ENCODE measurements at regions not wholly inside any gene's neighbourhood (a gene's known extent, or its start where the extent isn't known, plus 50 kb on each side); places are given as distances from the start of the nearest gene placed in this dataset.

DNA sequence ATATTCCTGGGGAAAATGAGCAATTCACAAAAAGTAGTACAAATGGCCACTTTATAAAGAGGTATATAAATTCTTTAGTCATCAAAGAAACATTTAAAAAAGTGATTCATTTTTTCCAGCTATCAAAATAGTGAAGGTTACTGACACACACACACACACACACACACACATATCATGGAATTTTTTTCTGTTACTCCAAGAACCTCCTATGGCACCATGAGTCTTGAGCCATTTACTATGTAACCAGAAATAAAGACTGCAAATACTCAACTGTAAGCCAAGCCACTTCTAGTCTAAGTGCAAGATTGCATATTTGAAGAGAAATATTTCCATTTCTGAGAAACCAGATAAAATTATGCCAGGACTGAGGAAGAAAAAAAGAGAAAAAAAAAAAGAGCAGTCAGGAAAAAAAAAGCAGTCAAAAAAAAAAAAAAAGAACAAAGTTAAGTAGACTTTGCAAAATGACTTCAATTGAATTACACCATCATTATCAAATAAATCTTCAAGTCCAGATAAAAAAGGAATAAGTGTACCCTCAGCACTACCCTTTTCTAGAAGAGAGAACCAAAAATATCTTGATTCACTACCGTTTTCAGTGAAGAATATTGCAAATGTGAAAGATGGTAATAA is 275.7 kb downstream of the DAD1 start:
- Histone ChIP-seq H4K20me1 (ENCODE audit: insufficient read depth, low read length, poor library complexity, severe bottlenecking) (no peaks in the 10 kb centered on the region), H3K4me1 (ENCODE audit: insufficient read depth, low read length, poor library complexity, severe bottlenecking) (peaks cover 6% of the 10 kb centered on the region), H3K4me2 (ENCODE audit: low read depth, low read length, poor library complexity, severe bottlenecking) (no peak overlapping the region), H3K9me2 (replicated peaks; ENCODE audit: low read depth, low read length) (no peaks in the 10 kb centered on the region), H3K4me3 (ENCODE audit: low read length, poor library complexity, severe bottlenecking) (no peak overlapping the region), H2AFZ (ENCODE audit: low read length) (no peak overlapping the region), H3K9ac (ENCODE audit: low read depth, low read length, poor library complexity, severe bottlenecking) (no peak overlapping the region), H3K27me3 (ENCODE audit: insufficient read depth, low read length, poor library complexity, severe bottlenecking) (no peaks in the 10 kb centered on the region), H3K9me3 (ENCODE audit: insufficient read depth, low read depth, low read length) (no peaks in the 10 kb centered on the region), H3K36me3 (ENCODE audit: insufficient read depth, low read length) (no peaks in the 10 kb centered on the region), H3F3A (ENCODE audit: low read depth) (no peaks in the 10 kb centered on the region), H3K79me2 (ENCODE audit: insufficient read depth, low read length) (no peaks in the 10 kb centered on the region)
- TF ChIP-seq, protein P1, sequence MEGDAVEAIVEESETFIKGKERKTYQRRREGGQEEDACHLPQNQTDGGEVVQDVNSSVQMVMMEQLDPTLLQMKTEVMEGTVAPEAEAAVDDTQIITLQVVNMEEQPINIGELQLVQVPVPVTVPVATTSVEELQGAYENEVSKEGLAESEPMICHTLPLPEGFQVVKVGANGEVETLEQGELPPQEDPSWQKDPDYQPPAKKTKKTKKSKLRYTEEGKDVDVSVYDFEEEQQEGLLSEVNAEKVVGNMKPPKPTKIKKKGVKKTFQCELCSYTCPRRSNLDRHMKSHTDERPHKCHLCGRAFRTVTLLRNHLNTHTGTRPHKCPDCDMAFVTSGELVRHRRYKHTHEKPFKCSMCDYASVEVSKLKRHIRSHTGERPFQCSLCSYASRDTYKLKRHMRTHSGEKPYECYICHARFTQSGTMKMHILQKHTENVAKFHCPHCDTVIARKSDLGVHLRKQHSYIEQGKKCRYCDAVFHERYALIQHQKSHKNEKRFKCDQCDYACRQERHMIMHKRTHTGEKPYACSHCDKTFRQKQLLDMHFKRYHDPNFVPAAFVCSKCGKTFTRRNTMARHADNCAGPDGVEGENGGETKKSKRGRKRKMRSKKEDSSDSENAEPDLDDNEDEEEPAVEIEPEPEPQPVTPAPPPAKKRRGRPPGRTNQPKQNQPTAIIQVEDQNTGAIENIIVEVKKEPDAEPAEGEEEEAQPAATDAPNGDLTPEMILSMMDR (conservative IDR thresholded peaks at IDR 0.05; ENCODE audit: low read length), result no peak
- no peak for TF ChIP-seq EZH2phosphoT487 (IDR thresholded peaks at IDR 0.05; ENCODE audit: borderline replicate concordance)

DNA sequence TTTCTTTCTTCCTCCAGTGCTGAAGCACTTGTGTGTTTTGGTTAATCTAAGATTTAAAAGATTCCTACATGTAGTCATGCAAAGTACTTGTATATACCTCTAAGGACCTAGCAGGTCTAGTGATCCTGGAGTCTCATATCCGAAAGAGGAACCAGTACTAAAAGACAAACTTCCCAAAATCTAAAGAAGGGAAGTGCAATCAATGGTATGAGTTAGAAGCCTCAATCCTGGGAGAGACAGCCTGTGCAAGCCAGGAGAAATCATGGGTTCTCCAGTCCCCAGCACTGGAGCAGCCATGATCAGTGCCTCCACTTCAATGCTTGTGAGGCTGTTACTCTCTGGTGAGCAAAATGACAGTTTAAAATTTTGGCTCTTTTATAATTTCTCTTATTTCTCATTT is 277.4 kb downstream of the DAD1 start:
- no peaks in the 10 kb centered on the region for H3F3A ChIP-seq (ENCODE audit: low read depth)
- H3K27me3 ChIP-seq (ENCODE audit: insufficient read depth, low read length, poor library complexity, severe bottlenecking), result no peaks in the 10 kb centered on the region
- no peaks in the 10 kb centered on the region for H3K9me2 ChIP-seq (replicated peaks; ENCODE audit: low read depth, low read length)
- peaks cover 6% of the 10 kb centered on the region for H3K4me1 ChIP-seq (ENCODE audit: insufficient read depth, low read length, poor library complexity, severe bottlenecking)
- H3K36me3 ChIP-seq (ENCODE audit: insufficient read depth, low read length), result no peaks in the 10 kb centered on the region
- H3K79me2 ChIP-seq (ENCODE audit: insufficient read depth, low read length), result no peaks in the 10 kb centered on the region
- H4K20me1 ChIP-seq (ENCODE audit: insufficient read depth, low read length, poor library complexity, severe bottlenecking), result no peaks in the 10 kb centered on the region
- no peak overlapping the region for H3K4me2 ChIP-seq (ENCODE audit: low read depth, low read length, poor library complexity, severe bottlenecking)
- no peak overlapping the region for H2AFZ ChIP-seq (ENCODE audit: low read length)
- H3K9ac ChIP-seq (ENCODE audit: low read depth, low read length, poor library complexity, severe bottlenecking), result no peak overlapping the region
- H3K9me3 ChIP-seq (ENCODE audit: insufficient read depth, low read depth, low read length), result no peaks in the 10 kb centered on the region
- TF ChIP-seq EZH2phosphoT487 (IDR thresholded peaks at IDR 0.05; ENCODE audit: borderline replicate concordance), result no peak
- TF ChIP-seq, protein P1 (conservative IDR thresholded peaks at IDR 0.05; ENCODE audit: low read length), result no peak
- H3K4me3 ChIP-seq (ENCODE audit: low read length, poor library complexity, severe bottlenecking), result no peak overlapping the region

DNA sequence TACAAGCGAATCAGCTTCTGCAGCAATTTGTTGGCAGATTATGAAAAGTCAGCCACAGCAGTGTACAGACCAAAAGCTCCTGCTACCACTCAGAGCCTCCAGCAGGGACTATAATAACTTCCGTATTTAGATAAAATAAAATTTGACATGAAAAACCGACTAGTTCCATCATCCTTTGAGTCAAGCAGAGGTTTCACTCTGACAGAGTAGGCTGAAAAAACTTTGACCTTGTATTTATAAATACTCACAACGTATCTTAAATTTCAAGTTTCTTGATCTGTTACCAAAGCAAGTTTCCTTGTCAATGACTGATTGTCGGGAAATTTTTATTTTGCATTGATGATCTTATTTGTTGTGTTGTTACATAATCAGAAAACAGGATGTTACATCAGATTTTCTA is 283.4 kb downstream of the DAD1 start:
- no peak for TF ChIP-seq EZH2phosphoT487 (IDR thresholded peaks at IDR 0.05; ENCODE audit: borderline replicate concordance)
- TF ChIP-seq, protein P1 (conservative IDR thresholded peaks at IDR 0.05; ENCODE audit: low read length), result no peak
- H3K79me2 ChIP-seq (ENCODE audit: insufficient read depth, low read length), result no peaks in the 10 kb centered on the region
- H3K9me2 ChIP-seq (replicated peaks; ENCODE audit: low read depth, low read length), result no peaks in the 10 kb centered on the region
- H3K4me3 ChIP-seq (ENCODE audit: low read length, poor library complexity, severe bottlenecking), result no peak overlapping the region
- H4K20me1 ChIP-seq (ENCODE audit: insufficient read depth, low read length, poor library complexity, severe bottlenecking), result no peaks in the 10 kb centered on the region
- H3K4me1 ChIP-seq (ENCODE audit: insufficient read depth, low read length, poor library complexity, severe bottlenecking), result peaks cover 6% of the 10 kb centered on the region
- H3K9ac ChIP-seq (ENCODE audit: low read depth, low read length, poor library complexity, severe bottlenecking), result no peak overlapping the region
- H3K27me3 ChIP-seq (ENCODE audit: insufficient read depth, low read length, poor library complexity, severe bottlenecking), result no peaks in the 10 kb centered on the region
- H2AFZ ChIP-seq (ENCODE audit: low read length), result no peak overlapping the region
- no peaks in the 10 kb centered on the region for H3K36me3 ChIP-seq (ENCODE audit: insufficient read depth, low read length)
- no peaks in the 10 kb centered on the region for H3F3A ChIP-seq (ENCODE audit: low read depth)
- no peaks in the 10 kb centered on the region for H3K9me3 ChIP-seq (ENCODE audit: insufficient read depth, low read depth, low read length)
- no peak overlapping the region for H3K4me2 ChIP-seq (ENCODE audit: low read depth, low read length, poor library complexity, severe bottlenecking)

All from Loucy (cell line).